Fibroblast of lung (primary cell): ENCODE measurements at regions not wholly inside any gene's neighbourhood (a gene's known extent, or its start where the extent isn't known, plus 50 kb on each side); places are given as distances from the start of the nearest gene placed in this dataset.

Experiments
- CTCF ChIP-seq, 2 donors: IDR thresholded peaks in 1 of 2; conservative IDR thresholded peaks in 1 of 2; 1 replicate in 1 of 2; 2 replicates in 1 of 2; pipeline ENCODE4 v1.5.1; 2011 to 2012; ENCODE audit warnings: low read length in 2 of 2, control low read depth in 1 of 2, inconsistent platforms in 1 of 2, low read depth in 1 of 2, mild to moderate bottlenecking in 1 of 2
- EZH2 ChIP-seq: IDR thresholded peaks from 2 replicates; pipeline ENCODE4 v1.5.1; 2012; ENCODE audit warnings: low read length, control low read depth, mild to moderate bottlenecking; ENCODE audit errors: missing control alignments

GRCh38 chr13:59112221-59112718 is 1051.5 kb downstream of the DIAPH3 start:
- TF ChIP-seq CTCF (conservative IDR thresholded peaks at IDR 0.05 in 1 of 2, IDR thresholded peaks at IDR 0.05 in 1 of 2; ENCODE audit: low read depth in 1 of 2, low read length in 2 of 2) = no peak
- TF ChIP-seq EZH2 = no peak
